Activated CD4-positive, alpha-beta T cell treated with anti-CD3 and anti-CD28 coated beads, Interleukin-2, amount 10 ng/mL, durations not matched to agents 7 days and 5 days (primary cell): ENCODE measurements at regions not wholly inside any gene's neighbourhood (a gene's known extent, or its start where the extent isn't known, plus 50 kb on each side); places are given as distances from the start of the nearest gene placed in this dataset.
A peak's percentile ranks its signal among the peaks of the same experiment; 100 is the strongest.
"Not testable (repeated sequence)": the region's sequence is repeated elsewhere in the genome, so short reads cannot be mapped to it uniquely, and the experiment has no call there.

ENCODE experiments used
- CTCF ChIA-PET: fragments of 350-600 bp; sonication (Branson Sonifier 250); formaldehyde crosslinking; loops from one replicate; lab custom pipeline; 2021; ENCODE audit warnings: antibody characterized with exemption; lab: Charles Lee
- POLR2A ChIA-PET: fragments of 350-600 bp; sonication (Branson Sonifier 250); formaldehyde crosslinking; loops from one replicate; lab custom pipeline; 2021; ENCODE audit warnings: antibody characterized with exemption; lab: Charles Lee
- DNase-seq: peaks from one replicate; pipeline ENCODE4 v3.0.0-alpha.2; 2020
- H3K27ac Mint-ChIP-seq: one replicate; pipeline ENCODE4 v1.8.0; 2021; ENCODE audit warnings: mild to moderate bottlenecking, moderate library complexity, mixed read lengths
- H3K27me3 Mint-ChIP-seq: one replicate; pipeline ENCODE4 v1.8.0; 2021; ENCODE audit warnings: mixed read lengths
- H3K36me3 Mint-ChIP-seq: one replicate; pipeline ENCODE4 v1.8.0; 2021; ENCODE audit warnings: low read depth, mixed read lengths
- H3K4me1 Mint-ChIP-seq: one replicate; pipeline ENCODE4 v1.8.0; 2021; ENCODE audit warnings: mixed read lengths
- H3K4me3 Mint-ChIP-seq: one replicate; pipeline ENCODE4 v1.8.0; 2021; ENCODE audit warnings: mild to moderate bottlenecking, moderate library complexity, mixed read lengths
- H3K9me3 Mint-ChIP-seq: one replicate; pipeline ENCODE4 v1.8.0; 2021; ENCODE audit warnings: mixed read lengths

- no peak for DNase-seq
- Mint-ChIP-seq H3K36me3 (no peaks in the 10 kb centered on the region), H3K27ac (no peak overlapping the region), H3K27me3 (peaks cover 18% of the 10 kb centered on the region), H3K9me3 (no peaks in the 10 kb centered on the region), H3K4me3 (no peak overlapping the region), H3K4me1 (no peaks in the 10 kb centered on the region)
- ChIA-PET POLR2A (no interaction called here), CTCF (no interaction called here)
Observed at GRCh38 chr5:159560088-159560487, 229.8 kb upstream of the IL12B start.

GRCh38 chr5:159564031-159564430 is 233.7 kb upstream of the IL12B start:
- H3K36me3 Mint-ChIP-seq: no peaks in the 10 kb centered on the region
- CTCF ChIA-PET: no interaction called here
- DNase-seq: no peak
- peaks cover 20% of the 10 kb centered on the region for H3K27me3 Mint-ChIP-seq
- no peak overlapping the region for H3K27ac Mint-ChIP-seq
- H3K4me1 Mint-ChIP-seq: no peaks in the 10 kb centered on the region
- H3K4me3 Mint-ChIP-seq: no peak overlapping the region
- H3K9me3 Mint-ChIP-seq: no peaks in the 10 kb centered on the region
- POLR2A ChIA-PET: no interaction called here

GRCh38 chr5:159566832-159567231 is 236.5 kb upstream of the IL12B start:
- H3K36me3 Mint-ChIP-seq: no peaks in the 10 kb centered on the region
- H3K9me3 Mint-ChIP-seq: no peaks in the 10 kb centered on the region
- DNase-seq: no peak
- H3K4me3 Mint-ChIP-seq: no peak overlapping the region
- no peak overlapping the region for H3K27ac Mint-ChIP-seq
- H3K27me3 Mint-ChIP-seq: peaks cover 14% of the 10 kb centered on the region
- ChIA-PET POLR2A (no interaction called here), CTCF (no interaction called here)
- H3K4me1 Mint-ChIP-seq: no peaks in the 10 kb centered on the region

- no peaks in the 10 kb centered on the region for H3K9me3 Mint-ChIP-seq
- ChIA-PET POLR2A (no interaction called here), CTCF (interaction anchor here (0.8 kb wide), 1 partner anchor 11 kb away, joined by 3 read pairs; no protein-coding TSS in a partner anchor)
- H3K4me1 Mint-ChIP-seq: no peaks in the 10 kb centered on the region
- no peaks in the 10 kb centered on the region for H3K36me3 Mint-ChIP-seq
- peaks cover 13% of the 10 kb centered on the region for H3K27me3 Mint-ChIP-seq
- H3K4me3 Mint-ChIP-seq: no peak overlapping the region
- DNase-seq: no peak
- H3K27ac Mint-ChIP-seq: no peak overlapping the region
Observed at GRCh38 chr5:159567461-159567860, 237.2 kb upstream of the IL12B start.

GRCh38 chr5:159571501-159572244 is 241.4 kb upstream of the IL12B start:
- ChIA-PET POLR2A (no interaction called here), CTCF (no interaction called here)
- H3K27me3 Mint-ChIP-seq: peaks cover 22% of the 10 kb centered on the region
- no peak overlapping the region for H3K27ac Mint-ChIP-seq
- no peaks in the 10 kb centered on the region for H3K36me3 Mint-ChIP-seq
- H3K4me3 Mint-ChIP-seq: no peak overlapping the region
- no peaks in the 10 kb centered on the region for H3K9me3 Mint-ChIP-seq
- no peak for DNase-seq
- no peaks in the 10 kb centered on the region for H3K4me1 Mint-ChIP-seq

- no peak for DNase-seq
- no peaks in the 10 kb centered on the region for H3K9me3 Mint-ChIP-seq
- H3K36me3 Mint-ChIP-seq: no peaks in the 10 kb centered on the region
- no peak overlapping the region for H3K4me3 Mint-ChIP-seq
- H3K27me3 Mint-ChIP-seq: peaks cover 11% of the 10 kb centered on the region
- H3K27ac Mint-ChIP-seq: no peak overlapping the region
- POLR2A ChIA-PET: no interaction called here
- CTCF ChIA-PET: no interaction called here
- no peaks in the 10 kb centered on the region for H3K4me1 Mint-ChIP-seq
Observed at GRCh38 chr5:159576902-159577301, 246.6 kb upstream of the IL12B start.

GRCh38 chr5:159581502-159582249 is 251.4 kb upstream of the IL12B start:
- Mint-ChIP-seq H3K4me1 (no peaks in the 10 kb centered on the region), H3K4me3 (no peak overlapping the region), H3K27me3 (peaks cover 8% of the 10 kb centered on the region), H3K9me3 (no peaks in the 10 kb centered on the region), H3K36me3 (no peaks in the 10 kb centered on the region), H3K27ac (no peak overlapping the region)
- ChIA-PET POLR2A (no interaction called here), CTCF (no interaction called here)
- DNase-seq: no peak

- DNase-seq: no peak
- POLR2A ChIA-PET: no interaction called here
- H3K27me3 Mint-ChIP-seq: peaks cover 8% of the 10 kb centered on the region
- no peaks in the 10 kb centered on the region for H3K9me3 Mint-ChIP-seq
- H3K36me3 Mint-ChIP-seq: no peaks in the 10 kb centered on the region
- no peak overlapping the region for H3K27ac Mint-ChIP-seq
- no peaks in the 10 kb centered on the region for H3K4me1 Mint-ChIP-seq
- H3K4me3 Mint-ChIP-seq: no peak overlapping the region
- CTCF ChIA-PET: no interaction called here
Observed at GRCh38 chr5:159582756-159583541, 252.7 kb upstream of the IL12B start.

GRCh38 chr5:159586921-159587320 is 256.6 kb upstream of the IL12B start:
- DNase-seq: no peak
- Mint-ChIP-seq H3K36me3 (no peaks in the 10 kb centered on the region), H3K4me3 (no peak overlapping the region), H3K27me3 (peaks cover 9% of the 10 kb centered on the region), H3K9me3 (no peaks in the 10 kb centered on the region), H3K4me1 (no peaks in the 10 kb centered on the region), H3K27ac (no peak overlapping the region)
- ChIA-PET POLR2A (no interaction called here), CTCF (no interaction called here)

GRCh38 chr5:159588941-159589340 is 258.7 kb upstream of the IL12B start:
- POLR2A ChIA-PET: no interaction called here
- Mint-ChIP-seq H3K27ac (no peak overlapping the region), H3K9me3 (no peaks in the 10 kb centered on the region), H3K4me1 (no peaks in the 10 kb centered on the region), H3K4me3 (no peak overlapping the region), H3K36me3 (no peaks in the 10 kb centered on the region), H3K27me3 (peaks cover 3% of the 10 kb centered on the region)
- CTCF ChIA-PET: no interaction called here
- no peak for DNase-seq

GRCh38 chr5:159593518-159594073 is 263.3 kb upstream of the IL12B start:
- no peaks in the 10 kb centered on the region for H3K4me1 Mint-ChIP-seq
- no peaks in the 10 kb centered on the region for H3K36me3 Mint-ChIP-seq
- peaks cover 8% of the 10 kb centered on the region for H3K9me3 Mint-ChIP-seq
- POLR2A ChIA-PET: no interaction called here
- no peak for DNase-seq
- CTCF ChIA-PET: no interaction called here
- no peak overlapping the region for H3K27ac Mint-ChIP-seq
- no peak overlapping the region for H3K4me3 Mint-ChIP-seq
- peaks cover 7% of the 10 kb centered on the region for H3K27me3 Mint-ChIP-seq

- H3K27ac Mint-ChIP-seq, H3K36me3 Mint-ChIP-seq, DNase-seq, H3K4me1 Mint-ChIP-seq, H3K4me3 Mint-ChIP-seq, H3K27me3 Mint-ChIP-seq, H3K9me3 Mint-ChIP-seq, CTCF ChIA-PET, POLR2A ChIA-PET: not testable (repeated sequence)
Observed at GRCh38 chr5:159595561-159595960, 265.3 kb upstream of the IL12B start.

GRCh38 chr5:159601216-159601615 is 270.9 kb upstream of the IL12B start:
- Mint-ChIP-seq H3K27me3 (peaks cover 4% of the 10 kb centered on the region), H3K4me3 (no peak overlapping the region), H3K4me1 (peaks cover 8% of the 10 kb centered on the region), H3K9me3 (peaks cover 8% of the 10 kb centered on the region), H3K27ac (no peak overlapping the region), H3K36me3 (no peaks in the 10 kb centered on the region)
- peak; percentile 36 for DNase-seq
- POLR2A ChIA-PET: no interaction called here
- CTCF ChIA-PET: no interaction called here
